Left ventricle myocardium inferior (tissue), 1 donor: ENCODE measurements at regions not wholly inside any gene's neighbourhood (a gene's known extent, or its start where the extent isn't known, plus 50 kb on each side); places are given as distances from the start of the nearest gene placed in this dataset.

ENCODE experiments used
- DNase-seq: peaks from one replicate; pipeline ENCODE4 v3.0.0-alpha.2; 2020
- H3K27ac ChIP-seq: fragments of 200-600 bp; replicated peaks from 2 replicates; pipeline ENCODE4 v1.8.0; 2021
- H3K27me3 ChIP-seq: fragments of 200-600 bp; 2 replicates; pipeline ENCODE4 v1.8.0; 2021; ENCODE audit warnings: low read depth
- H3K36me3 ChIP-seq: fragments of 200-600 bp; 2 replicates; pipeline ENCODE4 v1.8.0; 2021
- H3K4me1 ChIP-seq: fragments of 200-600 bp; 2 replicates; pipeline ENCODE4 v1.8.0; 2021
- H3K4me3 ChIP-seq: fragments of 200-600 bp; 2 replicates; pipeline ENCODE4 v1.8.0; 2021; ENCODE audit warnings: mild to moderate bottlenecking, moderate library complexity
- H3K9me3 ChIP-seq: fragments of 200-600 bp; replicated peaks from 2 replicates; pipeline ENCODE4 v1.8.0; 2021
- intact Hi-C: fragments of 100-400 bp; cut with micrococcal nuclease; formaldehyde crosslinking; loops from one replicate; pipeline ENCODE4 v1.11.0; 2022
- TF ChIP-seq, protein P1 (sequence below): fragments of 200-600 bp; IDR thresholded peaks from 2 replicates; pipeline ENCODE4 v1.8.0; 2021; ENCODE audit warnings: antibody characterized with exemption, mild to moderate bottlenecking, borderline replicate concordance
- donor health status: DM: no; HTN: yes; CAD: no; lungs with severe emphysema.

DNA sequence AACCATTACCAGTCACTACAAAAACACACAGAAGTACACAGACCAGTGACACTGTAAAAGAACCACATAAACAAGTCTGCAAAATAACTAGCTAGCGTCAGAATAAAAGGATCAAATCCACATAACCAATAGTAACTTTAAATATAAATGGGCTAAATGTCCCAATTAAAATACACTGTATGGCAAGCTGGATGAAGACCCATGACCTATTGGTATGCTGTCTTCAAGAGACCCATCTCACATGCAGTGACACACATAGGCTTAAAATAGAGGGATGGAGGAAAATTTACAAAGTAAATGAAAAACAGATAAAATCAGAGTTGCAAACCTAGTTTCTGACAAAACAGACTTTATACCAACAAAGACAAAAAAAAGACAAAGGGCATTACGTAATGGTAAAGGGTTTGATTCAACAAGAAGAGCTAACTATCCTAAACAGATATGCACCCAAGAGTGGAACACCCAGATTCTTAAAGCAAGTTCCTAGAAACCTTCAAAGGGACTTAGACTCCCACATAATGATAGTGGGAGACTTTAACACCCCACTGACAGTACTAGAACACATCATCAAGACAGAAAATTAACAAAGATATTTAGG, 196.9 kb downstream of the TBX15 start:
- Histone ChIP-seq H3K9me3 (peaks cover 60% of the 10 kb centered on the region), H3K4me1 (no peaks in the 10 kb centered on the region), H3K27ac (no peak overlapping the region), H3K27me3 (no peaks in the 10 kb centered on the region), H3K4me3 (no peak overlapping the region), H3K36me3 (no peaks in the 10 kb centered on the region)
- no peak for DNase-seq
- intact Hi-C loops = loop anchor here (10.0 kb wide), 1 partner anchor 484 kb away; no protein-coding TSS in a partner anchor
- TF ChIP-seq, protein P1, sequence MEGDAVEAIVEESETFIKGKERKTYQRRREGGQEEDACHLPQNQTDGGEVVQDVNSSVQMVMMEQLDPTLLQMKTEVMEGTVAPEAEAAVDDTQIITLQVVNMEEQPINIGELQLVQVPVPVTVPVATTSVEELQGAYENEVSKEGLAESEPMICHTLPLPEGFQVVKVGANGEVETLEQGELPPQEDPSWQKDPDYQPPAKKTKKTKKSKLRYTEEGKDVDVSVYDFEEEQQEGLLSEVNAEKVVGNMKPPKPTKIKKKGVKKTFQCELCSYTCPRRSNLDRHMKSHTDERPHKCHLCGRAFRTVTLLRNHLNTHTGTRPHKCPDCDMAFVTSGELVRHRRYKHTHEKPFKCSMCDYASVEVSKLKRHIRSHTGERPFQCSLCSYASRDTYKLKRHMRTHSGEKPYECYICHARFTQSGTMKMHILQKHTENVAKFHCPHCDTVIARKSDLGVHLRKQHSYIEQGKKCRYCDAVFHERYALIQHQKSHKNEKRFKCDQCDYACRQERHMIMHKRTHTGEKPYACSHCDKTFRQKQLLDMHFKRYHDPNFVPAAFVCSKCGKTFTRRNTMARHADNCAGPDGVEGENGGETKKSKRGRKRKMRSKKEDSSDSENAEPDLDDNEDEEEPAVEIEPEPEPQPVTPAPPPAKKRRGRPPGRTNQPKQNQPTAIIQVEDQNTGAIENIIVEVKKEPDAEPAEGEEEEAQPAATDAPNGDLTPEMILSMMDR = no peak

DNA sequence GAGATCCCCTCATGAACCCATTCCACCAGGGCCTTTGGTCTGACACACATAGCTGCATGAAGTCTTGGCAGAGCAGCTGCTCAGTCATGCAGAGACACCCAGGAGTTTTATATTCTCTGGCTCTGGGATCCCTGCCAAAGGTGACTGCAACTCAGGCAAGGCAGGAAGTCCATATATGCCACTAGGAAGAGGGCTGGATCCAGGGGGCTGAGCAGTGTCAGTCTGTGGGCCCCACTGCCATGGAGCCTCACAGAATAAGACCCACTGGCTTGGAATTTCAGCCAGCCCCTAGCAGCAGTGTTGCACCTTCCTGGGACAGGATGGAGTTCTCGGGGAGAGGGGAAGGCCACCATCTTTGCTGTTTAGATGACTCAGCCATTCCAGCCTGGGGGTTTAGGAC, 199.7 kb downstream of the TBX15 start:
- no peaks in the 10 kb centered on the region for H3K27me3 ChIP-seq
- H3K9me3 ChIP-seq = peaks cover 51% of the 10 kb centered on the region
- no peaks in the 10 kb centered on the region for H3K36me3 ChIP-seq
- no peak for DNase-seq
- intact Hi-C loops = no loop called here
- TF ChIP-seq, protein P1 = no peak
- H3K4me3 ChIP-seq = no peak overlapping the region
- H3K27ac ChIP-seq = no peak overlapping the region
- no peaks in the 10 kb centered on the region for H3K4me1 ChIP-seq

DNA sequence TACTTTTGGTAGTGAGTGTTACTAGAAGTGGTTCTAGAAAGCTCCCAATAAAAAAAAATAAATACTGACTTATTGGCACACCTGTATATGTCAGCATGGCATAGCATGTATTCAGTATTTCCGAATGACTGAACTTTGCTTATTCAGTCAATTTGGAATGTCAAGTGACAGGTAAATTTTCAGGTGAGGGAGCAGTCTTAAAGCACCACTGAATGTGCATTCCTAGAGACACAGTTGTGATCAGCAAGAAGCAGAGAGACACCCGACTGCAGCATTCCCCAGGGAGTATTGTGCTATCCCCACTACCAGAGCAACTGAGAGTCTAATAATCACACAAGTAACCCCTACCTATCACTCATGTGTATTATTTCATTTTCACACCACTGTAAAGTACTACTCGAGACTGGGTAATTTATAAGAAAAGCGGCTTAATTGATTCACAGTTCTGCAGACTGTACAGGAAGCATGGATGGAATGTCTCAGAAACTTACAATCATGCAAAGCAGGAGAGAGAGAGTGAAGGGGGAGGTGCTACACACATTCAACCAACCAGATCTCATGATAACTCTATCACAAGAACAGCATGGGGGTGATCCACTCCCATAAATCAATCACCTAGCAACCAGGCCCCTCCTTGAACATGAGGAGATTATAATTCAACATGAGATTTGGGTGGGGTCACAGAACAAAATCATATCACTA, 201.5 kb downstream of the TBX15 start:
- Histone ChIP-seq H3K4me1 (no peaks in the 10 kb centered on the region), H3K4me3 (no peak overlapping the region), H3K27me3 (no peaks in the 10 kb centered on the region), H3K36me3 (no peaks in the 10 kb centered on the region), H3K9me3 (peaks cover 32% of the 10 kb centered on the region), H3K27ac (no peak overlapping the region)
- no peak for DNase-seq
- TF ChIP-seq, protein P1 = no peak
- intact Hi-C loops = no loop called here

DNA sequence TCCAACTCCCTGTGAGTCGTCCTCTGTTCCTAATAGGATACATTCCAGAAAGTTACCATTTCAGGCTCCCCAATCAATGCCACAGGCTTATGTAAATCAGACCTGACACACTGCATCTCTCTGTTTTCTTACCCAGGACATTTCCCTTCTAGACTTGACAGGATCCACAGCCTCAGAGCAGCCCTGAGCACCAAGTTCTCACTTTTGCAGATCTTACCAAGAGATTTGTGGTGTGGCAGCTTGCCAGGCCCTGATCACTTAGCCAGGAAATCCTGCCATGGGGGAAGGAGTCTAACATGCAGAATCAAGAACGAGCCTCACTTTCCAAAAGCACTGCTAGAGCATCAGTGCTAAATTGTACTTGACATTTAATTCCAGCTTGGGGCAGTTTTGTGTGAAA, 202.9 kb downstream of the TBX15 start:
- TF ChIP-seq, protein P1 = no peak
- Histone ChIP-seq H3K27me3 (peaks cover 11% of the 10 kb centered on the region), H3K9me3 (peaks cover 26% of the 10 kb centered on the region), H3K36me3 (no peaks in the 10 kb centered on the region), H3K4me3 (no peak overlapping the region), H3K4me1 (no peaks in the 10 kb centered on the region), H3K27ac (no peak overlapping the region)
- DNase-seq = no peak
- intact Hi-C loops = no loop called here

DNA sequence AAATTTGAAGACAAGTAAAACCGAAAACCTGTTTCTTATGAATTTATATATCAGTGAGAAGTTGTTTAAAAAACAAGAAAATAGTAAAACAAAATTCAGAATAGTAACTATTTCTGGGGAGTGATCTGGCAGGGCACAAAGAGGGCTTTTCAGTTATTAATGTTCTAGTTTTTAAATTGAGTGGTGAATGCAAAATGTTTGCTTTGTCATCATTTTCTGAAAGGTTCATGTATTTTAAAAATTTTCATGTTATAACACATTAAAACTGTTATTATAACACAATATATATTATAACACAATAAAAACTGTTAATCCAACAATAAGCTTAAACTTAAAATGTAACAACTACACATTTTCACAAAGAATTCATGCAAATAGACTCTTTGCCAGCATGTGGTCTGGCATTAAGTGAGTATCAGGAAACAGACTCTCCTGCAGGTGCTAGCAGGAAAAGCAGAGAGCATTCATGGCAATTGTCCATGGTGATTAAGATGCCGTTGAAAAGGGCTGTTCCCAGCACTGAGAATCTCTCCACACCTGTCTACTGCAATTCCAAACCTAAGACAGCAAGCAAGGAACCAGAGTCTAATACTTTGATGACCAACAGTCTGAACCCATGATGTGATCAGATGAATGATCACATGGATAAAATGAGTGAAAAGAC, 204.9 kb downstream of the TBX15 start:
- no peak for DNase-seq
- H3K4me1 ChIP-seq = no peaks in the 10 kb centered on the region
- no peak overlapping the region for H3K27ac ChIP-seq
- H3K9me3 ChIP-seq = peaks cover 17% of the 10 kb centered on the region
- H3K4me3 ChIP-seq = no peak overlapping the region
- TF ChIP-seq, protein P1 = no peak
- peaks cover 11% of the 10 kb centered on the region for H3K27me3 ChIP-seq
- H3K36me3 ChIP-seq = no peaks in the 10 kb centered on the region
- intact Hi-C loops = no loop called here
